Gastroesophageal sphincter (tissue), 4 donors: ENCODE measurements at regions not wholly inside any gene's neighbourhood (a gene's known extent, or its start where the extent isn't known, plus 50 kb on each side); places are given as distances from the start of the nearest gene placed in this dataset.

Experiments used
- ATAC-seq: fragments of 150-250 bp; one replicate; pipeline ENCODE4 v1.9.1; 2016; ENCODE audit warnings: mild to moderate bottlenecking, moderate library complexity
- H3K27ac ChIP-seq, 4 donors: fragments of 200-600 bp; sonication (generic) in 3 of 4; 1 replicate in 3 of 4; 2 replicates in 1 of 4; pipeline ENCODE4 v1.5.1; 2016 to 2019
- H3K27me3 ChIP-seq: fragments of 200-600 bp; sonication (generic); one replicate; pipeline ENCODE4 v1.5.1; 2019
- H3K36me3 ChIP-seq, 2 donors: fragments of 200-600 bp; sonication (generic); one replicate each; pipeline ENCODE4 v1.5.1; 2019; ENCODE audit warnings: control low read depth in 1 of 2
- H3K4me1 ChIP-seq, 3 donors: fragments of 200-600 bp; sonication (generic); 1 replicate in 2 of 3; 2 replicates in 1 of 3; pipeline ENCODE4 v1.5.1; 2016 to 2019; ENCODE audit warnings: control low read depth in 2 of 3
- H3K4me3 ChIP-seq, 2 donors: fragments of 200-600 bp; sonication (generic); one replicate each; pipeline ENCODE4 v1.5.1; 2019; ENCODE audit warnings: mild to moderate bottlenecking in 1 of 2, moderate library complexity in 1 of 2
- H3K9me3 ChIP-seq, 3 donors: fragments of 200-600 bp; sonication (generic); one replicate each; pipeline ENCODE4 v1.5.1; 2017 to 2019; ENCODE audit warnings: control low read depth in 2 of 3
- CTCF ChIP-seq, 4 experiments: fragments of 200-600 bp in 2 of 4; fragments of 450-650 bp in 2 of 4; sonication (generic) in 1 of 4; IDR thresholded peaks; one replicate each; pipeline ENCODE4 v1.5.1; 2017 to 2019; ENCODE audit warnings: antibody characterized with exemption in 4 of 4, mild to moderate bottlenecking in 2 of 4, moderate library complexity in 2 of 4
- EP300 ChIP-seq: sonication (generic); formaldehyde crosslinking; IDR thresholded peaks from one replicate; pipeline ENCODE4 v1.6.1; 2017; ENCODE audit warnings: antibody characterized with exemption, mild to moderate bottlenecking
- POLR2A ChIP-seq, 2 donors: fragments of 450-650 bp; IDR thresholded peaks; one replicate each; pipeline ENCODE4 v1.6.1; 2017; ENCODE audit warnings: antibody characterized with exemption in 2 of 2, mild to moderate bottlenecking in 2 of 2, moderate library complexity in 1 of 2
- POLR2AphosphoS5 ChIP-seq: sonication (generic); formaldehyde crosslinking; IDR thresholded peaks from one replicate; pipeline ENCODE4 v1.6.1; 2017; ENCODE audit warnings: antibody characterized with exemption
- WGBS, 2 donors: methylation state at CpG; one replicate each; pipeline ENCODE4 v1.1.5; 2018; ENCODE audit warnings: low coverage in 1 of 2; 5-methylcytosine and 5-hydroxymethylcytosine counted together

- no peak overlapping the region for H3K27ac ChIP-seq
- no peak for ATAC-seq
Measured at GRCh38 chr10:108454793-108455192, 1290.3 kb upstream of the SORCS1 start.

GRCh38 chr10:108454224-108454623, 1289.7 kb upstream of the SORCS1 start:
- no peak overlapping the region for H3K27ac ChIP-seq
- WGBS, 2 donors: 80 to 87% methylated on average over 3 of the region's 3 CpGs

More at GRCh38 chr10:108454793-108455192, 1290.3 kb upstream of the SORCS1 start:
- H3K27me3 ChIP-seq: no peaks in the 10 kb centered on the region
- no peaks in the 10 kb centered on the region for H3K36me3 ChIP-seq
- no peaks in the 10 kb centered on the region for H3K4me1 ChIP-seq
- no peaks in the 10 kb centered on the region for H3K9me3 ChIP-seq
- no peak overlapping the region for H3K4me3 ChIP-seq
- TF ChIP-seq POLR2A (IDR thresholded peaks at IDR 0.05) (no peak), CTCF (IDR thresholded peaks at IDR 0.05) (no peak), EP300 (no peak), POLR2AphosphoS5 (no peak)

GRCh38 chr10:108453166-108453565, 1288.7 kb upstream of the SORCS1 start:
- no peaks in the 10 kb centered on the region for H3K27me3 ChIP-seq
- TF ChIP-seq CTCF (IDR thresholded peaks at IDR 0.05) (no peak), EP300 (no peak), POLR2AphosphoS5 (no peak), POLR2A (IDR thresholded peaks at IDR 0.05) (no peak)
- no peak for ATAC-seq
- H3K9me3 ChIP-seq: no peaks in the 10 kb centered on the region
- H3K4me3 ChIP-seq: no peak overlapping the region
- no peaks in the 10 kb centered on the region for H3K4me1 ChIP-seq
- H3K36me3 ChIP-seq: no peaks in the 10 kb centered on the region
- H3K27ac ChIP-seq: no peak overlapping the region

More at GRCh38 chr10:108454224-108454623, 1289.7 kb upstream of the SORCS1 start:
- Histone ChIP-seq H3K27me3 (no peaks in the 10 kb centered on the region), H3K4me3 (no peak overlapping the region), H3K4me1 (no peaks in the 10 kb centered on the region), H3K9me3 (no peaks in the 10 kb centered on the region), H3K36me3 (no peaks in the 10 kb centered on the region)
- no peak for TF ChIP-seq EP300
- TF ChIP-seq POLR2A (IDR thresholded peaks at IDR 0.05): no peak
- TF ChIP-seq POLR2AphosphoS5: no peak
- TF ChIP-seq CTCF (IDR thresholded peaks at IDR 0.05): no peak
- no peak for ATAC-seq

GRCh38 chr10:108452533-108452932, 1288.0 kb upstream of the SORCS1 start:
- WGBS, 2 donors: 74 to 86% methylated on average over 5 of the region's 5 CpGs
- H3K4me1 ChIP-seq: no peaks in the 10 kb centered on the region
- no peaks in the 10 kb centered on the region for H3K9me3 ChIP-seq
- TF ChIP-seq POLR2AphosphoS5 (no peak), EP300 (no peak), CTCF (IDR thresholded peaks at IDR 0.05) (no peak), POLR2A (IDR thresholded peaks at IDR 0.05) (no peak)
- H3K4me3 ChIP-seq: no peak overlapping the region
- H3K27me3 ChIP-seq: no peaks in the 10 kb centered on the region
- no peaks in the 10 kb centered on the region for H3K36me3 ChIP-seq
- ATAC-seq: no peak
- no peak overlapping the region for H3K27ac ChIP-seq

GRCh38 chr10:108450280-108450679, 1285.8 kb upstream of the SORCS1 start:
- H3K27ac ChIP-seq: no peak overlapping the region
- H3K4me3 ChIP-seq: no peak overlapping the region
- no peaks in the 10 kb centered on the region for H3K36me3 ChIP-seq
- no peak for ATAC-seq
- H3K27me3 ChIP-seq: no peaks in the 10 kb centered on the region
- 84 to 90% methylated on average over 2 of the region's 2 CpGs for WGBS, 2 donors
- TF ChIP-seq POLR2AphosphoS5: no peak
- no peak for TF ChIP-seq POLR2A (IDR thresholded peaks at IDR 0.05)
- no peak for TF ChIP-seq EP300
- no peak for TF ChIP-seq CTCF (IDR thresholded peaks at IDR 0.05)
- H3K9me3 ChIP-seq: no peaks in the 10 kb centered on the region
- H3K4me1 ChIP-seq: no peaks in the 10 kb centered on the region
